ENCODE measurements at regions not wholly inside any gene's neighbourhood (a gene's known extent, or its start where the extent isn't known, plus 50 kb on each side); places are given as distances from the start of the nearest gene placed in this dataset.

DNA sequence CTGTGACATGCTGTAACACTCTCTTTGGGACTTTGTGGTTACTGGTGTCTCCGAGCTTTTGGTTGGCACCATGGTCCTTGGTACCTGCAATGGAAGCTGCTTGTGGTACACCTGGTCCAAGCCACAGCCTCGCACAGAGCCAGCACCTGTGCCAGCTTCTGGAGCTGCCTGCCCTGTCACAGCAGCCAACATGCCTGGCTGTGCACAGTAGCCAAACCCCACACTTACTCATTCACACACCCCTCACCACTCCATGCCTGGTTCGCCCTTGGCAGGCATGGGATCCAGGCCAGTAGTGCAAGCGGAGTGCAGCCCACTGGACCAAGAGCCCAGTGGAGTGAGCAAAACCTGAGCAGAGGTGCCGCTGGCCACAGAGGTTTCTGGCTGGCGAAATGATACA, 459.9 kb downstream of the TBC1D32 start:
- TF ChIP-seq, protein P1, sequence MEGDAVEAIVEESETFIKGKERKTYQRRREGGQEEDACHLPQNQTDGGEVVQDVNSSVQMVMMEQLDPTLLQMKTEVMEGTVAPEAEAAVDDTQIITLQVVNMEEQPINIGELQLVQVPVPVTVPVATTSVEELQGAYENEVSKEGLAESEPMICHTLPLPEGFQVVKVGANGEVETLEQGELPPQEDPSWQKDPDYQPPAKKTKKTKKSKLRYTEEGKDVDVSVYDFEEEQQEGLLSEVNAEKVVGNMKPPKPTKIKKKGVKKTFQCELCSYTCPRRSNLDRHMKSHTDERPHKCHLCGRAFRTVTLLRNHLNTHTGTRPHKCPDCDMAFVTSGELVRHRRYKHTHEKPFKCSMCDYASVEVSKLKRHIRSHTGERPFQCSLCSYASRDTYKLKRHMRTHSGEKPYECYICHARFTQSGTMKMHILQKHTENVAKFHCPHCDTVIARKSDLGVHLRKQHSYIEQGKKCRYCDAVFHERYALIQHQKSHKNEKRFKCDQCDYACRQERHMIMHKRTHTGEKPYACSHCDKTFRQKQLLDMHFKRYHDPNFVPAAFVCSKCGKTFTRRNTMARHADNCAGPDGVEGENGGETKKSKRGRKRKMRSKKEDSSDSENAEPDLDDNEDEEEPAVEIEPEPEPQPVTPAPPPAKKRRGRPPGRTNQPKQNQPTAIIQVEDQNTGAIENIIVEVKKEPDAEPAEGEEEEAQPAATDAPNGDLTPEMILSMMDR (IDR thresholded peaks at IDR 0.05; ENCODE audit: insufficient read depth, low read length): no peak
- no peak overlapping the region for H3K4me3 ChIP-seq (ENCODE audit: low read depth, low read length)
- DNase-seq (ENCODE audit: low read depth): no peak

DNA sequence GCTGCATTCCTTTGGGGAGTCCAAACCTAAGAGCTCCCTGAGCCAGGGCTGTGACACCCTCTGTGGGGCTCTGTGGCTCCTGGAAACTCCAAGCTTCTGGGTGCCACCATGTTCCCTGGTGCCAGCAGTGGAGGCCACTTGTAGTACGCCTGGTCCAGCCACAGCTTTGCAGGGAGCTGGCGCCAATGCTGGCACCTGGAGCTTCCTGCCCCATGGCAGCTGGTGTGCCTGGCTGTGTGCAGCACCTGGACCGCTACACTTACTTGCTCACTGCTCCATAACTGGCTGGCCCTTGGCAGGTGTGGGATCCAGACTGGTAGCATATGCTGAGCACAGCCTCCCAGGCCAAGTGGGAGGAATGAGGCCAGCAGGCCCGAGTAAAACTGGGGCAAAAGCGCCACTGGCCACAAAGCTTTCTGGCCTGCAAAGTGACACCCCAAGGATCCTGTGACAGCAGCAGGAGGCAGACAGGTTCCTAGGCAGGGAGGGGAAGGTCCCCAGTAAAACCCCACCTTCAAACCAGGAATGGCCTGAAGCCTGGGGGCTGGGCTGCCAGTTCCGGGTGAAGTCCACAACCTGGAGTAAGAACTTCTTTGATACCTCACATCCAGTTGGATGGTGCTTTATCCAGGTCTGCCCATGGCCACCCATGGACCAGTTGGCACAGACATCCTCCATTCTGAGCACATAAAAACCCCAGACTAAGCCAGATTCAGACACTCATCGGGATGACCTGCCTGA, 461.0 kb downstream of the TBC1D32 start:
- DNase-seq (ENCODE audit: low read depth): no peak
- TF ChIP-seq, protein P1 (IDR thresholded peaks at IDR 0.05; ENCODE audit: insufficient read depth, low read length): no peak
- H3K4me3 ChIP-seq (ENCODE audit: low read depth, low read length): no peak overlapping the region

DNA sequence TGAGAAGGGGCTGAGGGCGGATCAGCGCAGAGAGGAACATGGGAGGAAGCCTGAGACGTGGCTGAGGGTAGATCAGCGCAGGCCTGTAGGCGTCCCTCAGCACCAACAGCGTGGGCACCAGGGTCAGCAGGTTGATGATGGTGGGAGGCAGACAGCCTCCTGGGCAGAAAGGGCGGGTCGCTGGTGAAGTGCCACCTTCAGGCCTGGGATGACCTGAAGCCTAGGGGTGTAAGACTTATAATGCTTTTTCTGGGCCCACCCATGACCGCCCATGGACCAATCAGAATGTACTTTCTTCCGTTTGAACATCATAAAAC, 462.1 kb downstream of the TBC1D32 start:
- TF ChIP-seq, protein P1 (IDR thresholded peaks at IDR 0.05; ENCODE audit: insufficient read depth, low read length): no peak
- no peak overlapping the region for H3K4me3 ChIP-seq (ENCODE audit: low read depth, low read length)
- DNase-seq (ENCODE audit: low read depth): no peak

DNA sequence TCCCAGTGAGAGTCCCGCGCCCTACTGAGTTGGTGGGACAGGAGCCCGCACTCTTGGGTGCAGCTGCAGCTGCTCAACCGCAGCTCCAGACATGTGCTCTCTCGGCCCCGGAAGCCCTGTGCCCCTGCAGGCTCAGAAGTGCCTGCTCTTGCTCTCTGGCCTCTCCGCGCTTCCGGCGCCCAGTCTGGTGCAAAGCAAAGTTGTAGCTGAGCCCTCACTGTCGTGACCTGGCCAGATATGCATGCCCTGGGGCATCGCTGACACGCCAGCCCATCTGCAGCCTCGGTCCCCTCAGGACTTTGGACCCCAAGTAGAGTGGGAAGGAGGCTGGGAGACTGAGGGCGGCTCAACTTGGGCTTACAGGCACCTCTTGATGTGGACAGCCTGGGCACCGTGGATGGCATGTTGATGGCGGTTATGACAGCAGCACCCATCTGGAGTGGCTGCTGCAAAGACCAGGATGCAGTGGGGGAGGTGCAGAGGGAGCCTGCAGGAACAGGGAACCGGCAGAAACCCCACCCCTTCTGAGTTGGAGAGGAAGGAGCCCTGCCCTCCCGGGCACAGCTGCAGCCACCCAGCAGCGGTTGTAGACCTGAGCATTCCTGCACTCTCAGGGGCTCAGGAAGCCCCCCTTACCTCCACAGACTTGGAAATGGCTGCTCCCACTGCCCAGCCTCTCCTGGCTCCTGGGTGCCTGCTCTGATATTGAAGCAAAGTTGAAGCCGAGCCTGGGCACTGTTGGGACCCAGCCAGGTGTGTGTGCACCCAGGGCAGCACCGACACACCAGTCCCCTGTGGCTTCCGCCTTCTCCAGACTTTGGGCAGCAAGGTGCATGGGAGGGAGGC, 462.6 kb downstream of the TBC1D32 start:
- DNase-seq (ENCODE audit: low read depth): no peak
- H3K4me3 ChIP-seq (ENCODE audit: low read depth, low read length): no peak overlapping the region
- TF ChIP-seq, protein P1 (IDR thresholded peaks at IDR 0.05; ENCODE audit: insufficient read depth, low read length): no peak

DNA sequence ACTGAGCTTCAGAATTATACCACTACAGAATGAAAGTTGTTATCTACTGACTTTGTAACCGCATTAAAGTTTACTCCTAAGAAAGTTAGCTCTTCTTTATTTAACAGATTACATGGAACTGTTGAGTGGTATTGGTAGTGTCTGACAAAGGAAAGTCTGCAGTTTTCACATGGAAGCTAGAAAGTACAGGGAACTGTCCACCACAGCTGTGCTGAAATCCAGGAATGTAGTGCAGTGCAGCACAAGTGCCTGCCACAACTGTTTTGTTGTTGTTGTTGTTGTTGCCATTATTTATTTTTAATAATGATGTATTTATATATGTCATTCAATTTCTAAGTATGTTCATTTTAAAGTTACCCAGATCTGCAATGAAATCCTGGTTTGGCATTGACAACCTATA, 464.9 kb downstream of the TBC1D32 start:
- H3K4me3 ChIP-seq (ENCODE audit: low read depth, low read length): no peak overlapping the region
- DNase-seq (ENCODE audit: low read depth): no peak
- TF ChIP-seq, protein P1 (IDR thresholded peaks at IDR 0.05; ENCODE audit: insufficient read depth, low read length): no peak

DNA sequence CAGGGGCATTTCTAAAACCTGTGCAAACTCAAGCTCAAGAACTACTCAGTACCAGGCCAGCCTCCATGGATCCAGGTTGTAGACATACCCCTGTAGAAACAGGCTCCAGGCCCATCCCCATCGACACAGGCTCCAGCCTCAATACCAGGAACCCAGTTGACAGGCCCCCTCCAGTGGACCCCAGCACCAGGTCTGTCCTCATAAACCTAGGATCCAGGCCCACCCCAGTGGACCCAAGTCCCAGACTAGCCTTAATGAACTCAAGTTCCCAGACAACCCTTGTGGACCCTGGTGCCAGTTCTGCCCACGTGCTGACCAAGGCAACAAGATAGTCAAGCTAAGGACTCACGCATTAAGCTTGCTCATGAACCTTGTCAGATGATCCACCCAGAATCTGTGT, 476.9 kb downstream of the TBC1D32 start:
- no peak overlapping the region for H3K4me3 ChIP-seq (ENCODE audit: low read depth, low read length)
- no peak for DNase-seq (ENCODE audit: low read depth)
- TF ChIP-seq, protein P1 (IDR thresholded peaks at IDR 0.05; ENCODE audit: insufficient read depth, low read length): no peak

Measured in fibroblast of the aortic adventitia (primary cell).